ENCODE measurements at regions not wholly inside any gene's neighbourhood (a gene's known extent, or its start where the extent isn't known, plus 50 kb on each side); places are given as distances from the start of the nearest gene placed in this dataset.

DNA sequence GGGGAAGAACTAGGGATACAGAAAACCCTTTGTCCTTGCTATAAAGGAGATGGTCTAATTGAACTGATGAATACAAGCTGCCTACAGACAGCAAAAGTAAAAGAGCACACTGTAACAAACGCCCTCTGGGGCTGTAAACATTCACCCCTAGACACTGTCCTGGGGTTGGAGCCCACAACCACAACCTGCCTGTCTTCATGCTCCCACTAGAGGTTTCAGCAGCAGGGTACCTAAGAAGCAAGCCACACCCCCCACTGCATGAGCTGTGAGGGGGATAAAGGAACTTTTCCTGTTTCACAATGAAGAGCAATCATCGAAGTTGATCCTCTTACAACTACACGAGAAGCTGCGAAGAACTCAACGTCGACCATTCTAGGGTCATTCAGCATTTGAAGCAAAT lies 90.5 kb upstream of the LUZP2 start:
- TF ChIP-seq, protein P1, sequence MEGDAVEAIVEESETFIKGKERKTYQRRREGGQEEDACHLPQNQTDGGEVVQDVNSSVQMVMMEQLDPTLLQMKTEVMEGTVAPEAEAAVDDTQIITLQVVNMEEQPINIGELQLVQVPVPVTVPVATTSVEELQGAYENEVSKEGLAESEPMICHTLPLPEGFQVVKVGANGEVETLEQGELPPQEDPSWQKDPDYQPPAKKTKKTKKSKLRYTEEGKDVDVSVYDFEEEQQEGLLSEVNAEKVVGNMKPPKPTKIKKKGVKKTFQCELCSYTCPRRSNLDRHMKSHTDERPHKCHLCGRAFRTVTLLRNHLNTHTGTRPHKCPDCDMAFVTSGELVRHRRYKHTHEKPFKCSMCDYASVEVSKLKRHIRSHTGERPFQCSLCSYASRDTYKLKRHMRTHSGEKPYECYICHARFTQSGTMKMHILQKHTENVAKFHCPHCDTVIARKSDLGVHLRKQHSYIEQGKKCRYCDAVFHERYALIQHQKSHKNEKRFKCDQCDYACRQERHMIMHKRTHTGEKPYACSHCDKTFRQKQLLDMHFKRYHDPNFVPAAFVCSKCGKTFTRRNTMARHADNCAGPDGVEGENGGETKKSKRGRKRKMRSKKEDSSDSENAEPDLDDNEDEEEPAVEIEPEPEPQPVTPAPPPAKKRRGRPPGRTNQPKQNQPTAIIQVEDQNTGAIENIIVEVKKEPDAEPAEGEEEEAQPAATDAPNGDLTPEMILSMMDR (IDR thresholded peaks at IDR 0.05), result no peak
- TF ChIP-seq POLR2A (IDR thresholded peaks at IDR 0.05), result no peak
